ENCODE measurements at regions not wholly inside any gene's neighbourhood (a gene's known extent, or its start where the extent isn't known, plus 50 kb on each side); places are given as distances from the start of the nearest gene placed in this dataset.

DNA sequence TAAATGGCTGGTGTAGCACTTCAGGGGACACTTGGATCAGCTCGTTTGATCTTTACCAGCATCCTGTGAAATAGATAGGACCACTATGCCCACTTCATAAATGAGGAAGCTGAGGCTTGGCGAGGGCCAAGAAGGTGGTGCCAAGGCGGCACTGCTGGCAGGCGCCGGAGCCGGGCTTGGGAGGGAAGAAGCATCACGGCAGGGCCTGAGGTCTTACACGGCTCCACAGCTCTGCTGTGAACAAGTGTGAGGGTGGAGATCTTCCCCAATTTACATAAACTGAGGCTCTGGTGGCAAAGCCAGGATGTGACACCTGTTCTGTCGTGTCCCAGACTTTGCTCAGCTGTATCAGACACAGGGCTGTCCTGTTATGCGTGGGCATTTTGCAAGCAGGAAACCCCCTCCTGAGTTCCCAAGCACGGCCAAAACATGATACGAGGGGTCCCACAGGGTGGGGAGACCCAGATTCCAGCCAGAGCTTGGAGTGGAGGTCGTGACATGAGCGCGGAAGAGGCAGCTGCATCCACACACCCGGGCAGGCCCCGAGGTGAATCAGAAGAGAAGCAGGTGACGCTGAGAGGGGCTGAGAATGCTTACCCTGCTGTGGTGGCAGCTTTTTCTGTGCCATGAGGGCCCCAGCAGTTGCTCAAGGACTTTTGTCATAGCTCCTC is 117.5 kb upstream of the BOD1 start:
- Histone ChIP-seq H3K4me1 (replicated peaks in 1 of 2; ENCODE audit: control insufficient read depth in 2 of 2, insufficient read depth in 2 of 2, low read length in 2 of 2) (peaks cover 12 to 18% of the 10 kb centered on the region in 2 experiments; a peak in 4 of 5 replicates), H2AFZ (ENCODE audit: low read depth, low read length) (no peak overlapping the region), H3K27ac (ENCODE audit: extremely low read depth, low read depth, low read length) (no peak overlapping the region), H4K20me1 (replicated peaks; ENCODE audit: control insufficient read depth, insufficient read depth, low read length) (no peaks in the 10 kb centered on the region), H3K4me2 (ENCODE audit: insufficient read depth, low read length) (no peak overlapping the region), H3K79me2 (ENCODE audit: control insufficient read depth, insufficient read depth, low read length) (no peaks in the 10 kb centered on the region), H3K27me3 (ENCODE audit: control insufficient read depth in 2 of 2, insufficient read depth in 2 of 2, low read length in 2 of 2) (no peaks in the 10 kb centered on the region), H3K9me3 (replicated peaks; ENCODE audit: control insufficient read depth, insufficient read depth, low read depth, low read length) (no peaks in the 10 kb centered on the region), H3K9me1 (ENCODE audit: control insufficient read depth, insufficient read depth, low read length) (no peaks in the 10 kb centered on the region), H3K9ac (ENCODE audit: insufficient read depth in 1 of 2, low read depth in 2 of 2, low read length in 2 of 2) (no peak overlapping the region), H3K4me3 (no peak overlapping the region), H3K36me3 (ENCODE audit: control insufficient read depth, insufficient read depth, low read length) (no peaks in the 10 kb centered on the region)
- ChIA-PET CTCF (ENCODE audit: low intra/inter-chr PET ratio) (no interaction called here), POLR2A (interaction anchor here (0.7 to 1.5 kb wide), 3 partner anchors 8 to 118 kb away, joined by 3 to 4 read pairs (median 3); partner anchors contain the start of gene BOD1)
- TF ChIP-seq TEAD1 (CRISPR knock-in tag; IDR thresholded peaks at IDR 0.05) (no peak), CHD1 (IDR thresholded peaks at IDR 0.05; ENCODE audit: low read length) (no peak), ZNF79 (CRISPR knock-in tag; IDR thresholded peaks at IDR 0.05; ENCODE audit: low read depth) (no peak), ZNF764 (CRISPR knock-in tag; IDR thresholded peaks at IDR 0.05; ENCODE audit: low read depth) (no peak), TSC22D4 (tag; IDR thresholded peaks at IDR 0.05) (no peak), RUNX1 (IDR thresholded peaks at IDR 0.05; ENCODE audit: low read depth) (no peak), ARNT (IDR thresholded peaks at IDR 0.05) (no peak), PYGO2 (tag; IDR thresholded peaks at IDR 0.05) (no peak)
- TF ChIP-seq, protein P1, sequence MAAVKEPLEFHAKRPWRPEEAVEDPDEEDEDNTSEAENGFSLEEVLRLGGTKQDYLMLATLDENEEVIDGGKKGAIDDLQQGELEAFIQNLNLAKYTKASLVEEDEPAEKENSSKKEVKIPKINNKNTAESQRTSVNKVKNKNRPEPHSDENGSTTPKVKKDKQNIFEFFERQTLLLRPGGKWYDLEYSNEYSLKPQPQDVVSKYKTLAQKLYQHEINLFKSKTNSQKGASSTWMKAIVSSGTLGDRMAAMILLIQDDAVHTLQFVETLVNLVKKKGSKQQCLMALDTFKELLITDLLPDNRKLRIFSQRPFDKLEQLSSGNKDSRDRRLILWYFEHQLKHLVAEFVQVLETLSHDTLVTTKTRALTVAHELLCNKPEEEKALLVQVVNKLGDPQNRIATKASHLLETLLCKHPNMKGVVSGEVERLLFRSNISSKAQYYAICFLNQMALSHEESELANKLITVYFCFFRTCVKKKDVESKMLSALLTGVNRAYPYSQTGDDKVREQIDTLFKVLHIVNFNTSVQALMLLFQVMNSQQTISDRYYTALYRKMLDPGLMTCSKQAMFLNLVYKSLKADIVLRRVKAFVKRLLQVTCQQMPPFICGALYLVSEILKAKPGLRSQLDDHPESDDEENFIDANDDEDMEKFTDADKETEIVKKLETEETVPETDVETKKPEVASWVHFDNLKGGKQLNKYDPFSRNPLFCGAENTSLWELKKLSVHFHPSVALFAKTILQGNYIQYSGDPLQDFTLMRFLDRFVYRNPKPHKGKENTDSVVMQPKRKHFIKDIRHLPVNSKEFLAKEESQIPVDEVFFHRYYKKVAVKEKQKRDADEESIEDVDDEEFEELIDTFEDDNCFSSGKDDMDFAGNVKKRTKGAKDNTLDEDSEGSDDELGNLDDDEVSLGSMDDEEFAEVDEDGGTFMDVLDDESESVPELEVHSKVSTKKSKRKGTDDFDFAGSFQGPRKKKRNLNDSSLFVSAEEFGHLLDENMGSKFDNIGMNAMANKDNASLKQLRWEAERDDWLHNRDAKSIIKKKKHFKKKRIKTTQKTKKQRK (IDR thresholded peaks at IDR 0.05; ENCODE audit: borderline replicate concordance, low read depth, low read length) = no peak
- TF ChIP-seq, protein P2, sequence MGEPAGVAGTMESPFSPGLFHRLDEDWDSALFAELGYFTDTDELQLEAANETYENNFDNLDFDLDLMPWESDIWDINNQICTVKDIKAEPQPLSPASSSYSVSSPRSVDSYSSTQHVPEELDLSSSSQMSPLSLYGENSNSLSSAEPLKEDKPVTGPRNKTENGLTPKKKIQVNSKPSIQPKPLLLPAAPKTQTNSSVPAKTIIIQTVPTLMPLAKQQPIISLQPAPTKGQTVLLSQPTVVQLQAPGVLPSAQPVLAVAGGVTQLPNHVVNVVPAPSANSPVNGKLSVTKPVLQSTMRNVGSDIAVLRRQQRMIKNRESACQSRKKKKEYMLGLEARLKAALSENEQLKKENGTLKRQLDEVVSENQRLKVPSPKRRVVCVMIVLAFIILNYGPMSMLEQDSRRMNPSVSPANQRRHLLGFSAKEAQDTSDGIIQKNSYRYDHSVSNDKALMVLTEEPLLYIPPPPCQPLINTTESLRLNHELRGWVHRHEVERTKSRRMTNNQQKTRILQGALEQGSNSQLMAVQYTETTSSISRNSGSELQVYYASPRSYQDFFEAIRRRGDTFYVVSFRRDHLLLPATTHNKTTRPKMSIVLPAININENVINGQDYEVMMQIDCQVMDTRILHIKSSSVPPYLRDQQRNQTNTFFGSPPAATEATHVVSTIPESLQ (CRISPR knock-in tag; IDR thresholded peaks at IDR 0.05) = no peak
- TF ChIP-seq, protein P3, sequence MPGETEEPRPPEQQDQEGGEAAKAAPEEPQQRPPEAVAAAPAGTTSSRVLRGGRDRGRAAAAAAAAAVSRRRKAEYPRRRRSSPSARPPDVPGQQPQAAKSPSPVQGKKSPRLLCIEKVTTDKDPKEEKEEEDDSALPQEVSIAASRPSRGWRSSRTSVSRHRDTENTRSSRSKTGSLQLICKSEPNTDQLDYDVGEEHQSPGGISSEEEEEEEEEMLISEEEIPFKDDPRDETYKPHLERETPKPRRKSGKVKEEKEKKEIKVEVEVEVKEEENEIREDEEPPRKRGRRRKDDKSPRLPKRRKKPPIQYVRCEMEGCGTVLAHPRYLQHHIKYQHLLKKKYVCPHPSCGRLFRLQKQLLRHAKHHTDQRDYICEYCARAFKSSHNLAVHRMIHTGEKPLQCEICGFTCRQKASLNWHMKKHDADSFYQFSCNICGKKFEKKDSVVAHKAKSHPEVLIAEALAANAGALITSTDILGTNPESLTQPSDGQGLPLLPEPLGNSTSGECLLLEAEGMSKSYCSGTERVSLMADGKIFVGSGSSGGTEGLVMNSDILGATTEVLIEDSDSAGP (CRISPR knock-in tag; IDR thresholded peaks at IDR 0.05) = no peak
- TF ChIP-seq, protein P4, sequence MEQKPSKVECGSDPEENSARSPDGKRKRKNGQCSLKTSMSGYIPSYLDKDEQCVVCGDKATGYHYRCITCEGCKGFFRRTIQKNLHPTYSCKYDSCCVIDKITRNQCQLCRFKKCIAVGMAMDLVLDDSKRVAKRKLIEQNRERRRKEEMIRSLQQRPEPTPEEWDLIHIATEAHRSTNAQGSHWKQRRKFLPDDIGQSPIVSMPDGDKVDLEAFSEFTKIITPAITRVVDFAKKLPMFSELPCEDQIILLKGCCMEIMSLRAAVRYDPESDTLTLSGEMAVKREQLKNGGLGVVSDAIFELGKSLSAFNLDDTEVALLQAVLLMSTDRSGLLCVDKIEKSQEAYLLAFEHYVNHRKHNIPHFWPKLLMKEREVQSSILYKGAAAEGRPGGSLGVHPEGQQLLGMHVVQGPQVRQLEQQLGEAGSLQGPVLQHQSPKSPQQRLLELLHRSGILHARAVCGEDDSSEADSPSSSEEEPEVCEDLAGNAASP (IDR thresholded peaks at IDR 0.05) = no peak
- 57% methylated on average over 14 of the region's 18 CpGs for WGBS (ENCODE audit: insufficient coverage, low coverage, missing lambda C conversion rate)
- in situ Hi-C loops (cut with MboI) (no loop called here), intact Hi-C loops (cut with micrococcal nuclease) (no loop called here)
- FAIRE-seq (no peak), DNase-seq (ENCODE audit: extremely low read depth in 1 of 4, low spot score in 3 of 4) (no peak), ATAC-seq (no peak)
- no TSS peak for BruUV-seq (replicated peaks)

All from K562 (cell line).